ENCODE measurements at regions not wholly inside any gene's neighbourhood (a gene's known extent, or its start where the extent isn't known, plus 50 kb on each side); places are given as distances from the start of the nearest gene placed in this dataset.
A peak's percentile ranks its signal among the peaks of the same experiment; 100 is the strongest.

- H3K36me3 ChIP-seq = no peaks in the 10 kb centered on the region
- H3K27me3 ChIP-seq = no peaks in the 10 kb centered on the region
- peaks cover 0 to 4% (median 0%) of the 10 kb centered on the region in 3 donors for H3K4me1 ChIP-seq
- no peak for TF ChIP-seq EP300 (IDR thresholded peaks at IDR 0.05)
- TF ChIP-seq, protein P1, sequence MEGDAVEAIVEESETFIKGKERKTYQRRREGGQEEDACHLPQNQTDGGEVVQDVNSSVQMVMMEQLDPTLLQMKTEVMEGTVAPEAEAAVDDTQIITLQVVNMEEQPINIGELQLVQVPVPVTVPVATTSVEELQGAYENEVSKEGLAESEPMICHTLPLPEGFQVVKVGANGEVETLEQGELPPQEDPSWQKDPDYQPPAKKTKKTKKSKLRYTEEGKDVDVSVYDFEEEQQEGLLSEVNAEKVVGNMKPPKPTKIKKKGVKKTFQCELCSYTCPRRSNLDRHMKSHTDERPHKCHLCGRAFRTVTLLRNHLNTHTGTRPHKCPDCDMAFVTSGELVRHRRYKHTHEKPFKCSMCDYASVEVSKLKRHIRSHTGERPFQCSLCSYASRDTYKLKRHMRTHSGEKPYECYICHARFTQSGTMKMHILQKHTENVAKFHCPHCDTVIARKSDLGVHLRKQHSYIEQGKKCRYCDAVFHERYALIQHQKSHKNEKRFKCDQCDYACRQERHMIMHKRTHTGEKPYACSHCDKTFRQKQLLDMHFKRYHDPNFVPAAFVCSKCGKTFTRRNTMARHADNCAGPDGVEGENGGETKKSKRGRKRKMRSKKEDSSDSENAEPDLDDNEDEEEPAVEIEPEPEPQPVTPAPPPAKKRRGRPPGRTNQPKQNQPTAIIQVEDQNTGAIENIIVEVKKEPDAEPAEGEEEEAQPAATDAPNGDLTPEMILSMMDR (IDR thresholded peaks at IDR 0.05) = no peak
- no peak for TF ChIP-seq POLR2A (IDR thresholded peaks at IDR 0.05)
- TF ChIP-seq POLR2AphosphoS5 (IDR thresholded peaks at IDR 0.05) = no peak
- no peak overlapping the region for H3K27ac ChIP-seq
- WGBS, 2 donors (ENCODE audit: low coverage in 1 of 2) = 50 to 66% methylated on average over 3 of the region's 3 CpGs
- no peaks in the 10 kb centered on the region for H3K9me3 ChIP-seq
- no peak for ATAC-seq
- H3K4me3 ChIP-seq = no peak overlapping the region
Measured at GRCh38 chr17:69773081-69773480, 301.9 kb upstream of the KCNJ16 start.

GRCh38 chr17:69779378-69780214 lies 295.4 kb upstream of the KCNJ16 start:
- TF ChIP-seq POLR2AphosphoS5 (IDR thresholded peaks at IDR 0.05) = no peak
- TF ChIP-seq, protein P1 (IDR thresholded peaks at IDR 0.05) = no peak
- no peak for TF ChIP-seq EP300 (IDR thresholded peaks at IDR 0.05)
- no peak for TF ChIP-seq POLR2A (IDR thresholded peaks at IDR 0.05)
- no peaks in the 10 kb centered on the region for H3K36me3 ChIP-seq
- 75 to 90% methylated on average over 6 to 8 of the region's 8 CpGs for WGBS, 2 donors (ENCODE audit: low coverage in 1 of 2)
- no peak overlapping the region for H3K4me3 ChIP-seq
- no peaks in the 10 kb centered on the region for H3K27me3 ChIP-seq
- no peaks in the 10 kb centered on the region for H3K9me3 ChIP-seq
- H3K4me1 ChIP-seq = no peaks in the 10 kb centered on the region
- no peak overlapping the region for H3K27ac ChIP-seq
- no peak for ATAC-seq

DNA sequence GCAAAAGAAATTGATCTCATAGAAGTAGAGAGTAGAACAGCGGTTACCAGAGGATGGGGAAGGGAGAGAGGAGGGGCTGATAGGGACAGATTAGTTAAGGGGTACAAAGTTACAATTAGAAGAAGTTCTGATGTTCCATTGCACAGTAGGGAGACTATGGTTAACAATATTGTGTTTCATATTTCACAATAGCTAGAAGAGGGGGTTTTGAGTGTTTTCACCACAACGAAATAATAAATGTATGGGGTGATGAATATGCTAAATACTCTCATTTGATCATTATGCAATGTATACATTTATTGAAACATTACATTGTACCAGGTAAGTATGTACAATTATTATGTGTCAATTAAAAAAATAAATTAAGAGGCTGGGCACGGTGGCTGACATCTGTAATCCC lies 291.2 kb upstream of the KCNJ16 start:
- no peaks in the 10 kb centered on the region for H3K27me3 ChIP-seq
- 96% methylated on average over 3 of the region's 3 CpGs; no CpG with 5 or more reads in 1 of the 2 donors for WGBS, 2 donors (ENCODE audit: low coverage in 1 of 2)
- no peaks in the 10 kb centered on the region for H3K4me1 ChIP-seq
- no peaks in the 10 kb centered on the region for H3K36me3 ChIP-seq
- no peaks in the 10 kb centered on the region for H3K9me3 ChIP-seq
- no peak overlapping the region for H3K4me3 ChIP-seq
- no peak for ATAC-seq
- no peak overlapping the region for H3K27ac ChIP-seq
- TF ChIP-seq POLR2A (IDR thresholded peaks at IDR 0.05) = no peak
- TF ChIP-seq, protein P1 (IDR thresholded peaks at IDR 0.05) = no peak
- no peak for TF ChIP-seq EP300 (IDR thresholded peaks at IDR 0.05)
- TF ChIP-seq POLR2AphosphoS5 (IDR thresholded peaks at IDR 0.05) = no peak

DNA sequence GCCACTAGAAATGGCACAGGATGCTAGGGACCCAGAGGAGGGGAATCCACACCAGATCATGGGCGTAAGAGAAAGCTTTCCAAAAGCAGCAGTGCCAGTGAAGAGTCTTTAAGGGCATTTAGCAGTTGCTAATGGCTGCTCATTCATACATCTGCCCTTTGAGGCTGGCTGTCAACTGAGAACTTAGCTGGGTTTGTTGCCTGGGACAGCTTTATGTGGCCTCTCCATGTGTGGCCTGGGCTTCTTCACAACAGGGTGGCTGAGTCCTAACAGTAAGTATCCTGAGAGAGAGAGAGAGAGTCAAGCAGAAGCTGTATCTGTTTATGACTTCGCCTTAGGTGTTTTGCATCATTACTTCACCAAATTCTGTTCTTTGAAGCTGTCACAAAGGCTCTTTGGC lies 286.1 kb upstream of the KCNJ16 start:
- WGBS, 2 donors (ENCODE audit: low coverage in 1 of 2) = 100% methylated on average over 2 of the region's 2 CpGs; no CpG with 5 or more reads in 1 of the 2 donors
- TF ChIP-seq, protein P1 (IDR thresholded peaks at IDR 0.05) = no peak
- TF ChIP-seq POLR2A (IDR thresholded peaks at IDR 0.05) = no peak
- no peak for TF ChIP-seq POLR2AphosphoS5 (IDR thresholded peaks at IDR 0.05)
- TF ChIP-seq EP300 (IDR thresholded peaks at IDR 0.05) = no peak
- H3K36me3 ChIP-seq = no peaks in the 10 kb centered on the region

DNA sequence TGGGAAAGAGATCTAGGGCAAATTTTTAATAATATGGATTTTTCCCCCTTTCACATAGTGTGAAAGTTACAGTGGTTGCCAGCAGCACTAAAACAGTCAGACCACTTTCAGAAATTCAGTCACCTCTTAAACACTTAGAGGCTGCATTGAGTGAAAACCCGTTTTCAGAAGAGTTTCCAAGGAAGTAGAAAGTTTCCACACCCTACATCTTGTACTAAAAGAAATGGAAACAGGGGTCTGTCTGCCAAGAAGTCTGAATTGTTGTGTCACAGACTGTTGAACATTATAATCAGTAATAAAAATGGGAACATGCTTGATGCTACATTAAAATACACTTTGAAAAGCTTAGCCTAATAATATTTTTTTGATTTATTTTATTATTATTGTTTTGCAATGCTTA lies 278.9 kb upstream of the KCNJ16 start:
- no peaks in the 10 kb centered on the region for H3K27me3 ChIP-seq
- peak overlapping the region in 1 of 4 donors; percentile 36 for H3K27ac ChIP-seq
- 0 to 27% methylated on average over 1 of the region's 1 CpG for WGBS, 2 donors (ENCODE audit: low coverage in 1 of 2)
- H3K36me3 ChIP-seq = no peaks in the 10 kb centered on the region
- no peak for TF ChIP-seq EP300 (IDR thresholded peaks at IDR 0.05)
- no peak for TF ChIP-seq POLR2AphosphoS5 (IDR thresholded peaks at IDR 0.05)
- TF ChIP-seq, protein P1 (IDR thresholded peaks at IDR 0.05) = no peak
- no peak for TF ChIP-seq POLR2A (IDR thresholded peaks at IDR 0.05)
- peak; percentile 57 for ATAC-seq
- H3K4me1 ChIP-seq = peaks cover 0 to 8% (median 5%) of the 10 kb centered on the region in 3 donors
- H3K4me3 ChIP-seq = no peak overlapping the region
- H3K9me3 ChIP-seq = no peaks in the 10 kb centered on the region

More for the DNA sequence above, 286.1 kb upstream of the KCNJ16 start:
- no peaks in the 10 kb centered on the region for H3K4me1 ChIP-seq
- no peak for ATAC-seq
- no peak overlapping the region for H3K4me3 ChIP-seq
- H3K27me3 ChIP-seq = no peaks in the 10 kb centered on the region
- H3K9me3 ChIP-seq = no peaks in the 10 kb centered on the region
- no peak overlapping the region for H3K27ac ChIP-seq

All from gastroesophageal sphincter (tissue), 4 donors.